H1 (cell line): ENCODE measurements at regions not wholly inside any gene's neighbourhood (a gene's known extent, or its start where the extent isn't known, plus 50 kb on each side); places are given as distances from the start of the nearest gene placed in this dataset.

Experiments
- CTCF ChIA-PET: fragments of 300-600 bp; sonication (Branson Sonifier 250); formaldehyde crosslinking; loops from one replicate; lab custom pipeline; 2021; ENCODE audit not compliant: partially characterized antibody; lab: Charles Lee
- POLR2A ChIA-PET: fragments of 300-600 bp; sonication (Branson Sonifier 250); formaldehyde crosslinking; loops from one replicate; lab custom pipeline; 2021; ENCODE audit warnings: inconsistent platforms; ENCODE audit not compliant: partially characterized antibody; lab: Charles Lee
- DNase-seq, 2 experiments: peaks; one replicate each; pipeline versions ENCODE4 v3.0.0 to v3.0.0-alpha.2; 2010 to 2022; ENCODE audit warnings: low spot score in 2 of 2, low read depth in 1 of 2, mixed read lengths in 1 of 2
- FAIRE-seq: peaks from 2 replicates; lab custom pipeline; 2011; peaks lifted over from hg19 to GRCh38; lab: Jason Lieb, UNC
- H2AFZ ChIP-seq: 2 replicates; pipeline ENCODE4 v1.8.1; 2012; ENCODE audit warnings: low read length, inconsistent platforms
- H2AK5ac ChIP-seq: 2 replicates; pipeline ENCODE4 v1.6.1; 2013; ENCODE audit warnings: low read depth, low read length
- H2BK120ac ChIP-seq: replicated peaks from 2 replicates; pipeline ENCODE3; 2013; ENCODE audit warnings: low read depth, low read length, inconsistent platforms
- H2BK12ac ChIP-seq: 2 replicates; pipeline ENCODE4 v1.6.1; 2013; ENCODE audit warnings: low read depth, low read length
- H2BK15ac ChIP-seq: 2 replicates; pipeline ENCODE4 v1.6.1; 2013; ENCODE audit warnings: low read length
- H2BK20ac ChIP-seq: 2 replicates; pipeline ENCODE4 v1.6.1; 2013; ENCODE audit warnings: low read length
- H2BK5ac ChIP-seq: 2 replicates; pipeline ENCODE4 v1.6.1; 2013; ENCODE audit warnings: low read depth, low read length
- H3K14ac ChIP-seq: 2 replicates; pipeline ENCODE4 v1.6.1; 2013; ENCODE audit warnings: inconsistent platforms; ENCODE audit not compliant: insufficient read length
- H3K18ac ChIP-seq: 2 replicates; pipeline ENCODE4 v1.6.1; 2013; ENCODE audit warnings: low read length; ENCODE audit errors: extremely low read depth
- H3K23ac ChIP-seq: 2 replicates; pipeline ENCODE4 v1.6.1; 2013; ENCODE audit warnings: inconsistent platforms; ENCODE audit not compliant: insufficient read length
- H3K23me2 ChIP-seq: 2 replicates; pipeline ENCODE4 v1.6.1; 2013; ENCODE audit warnings: low read depth, low read length
- H3K27ac ChIP-seq: 2 replicates; pipeline ENCODE4 v1.6.1; 2011; ENCODE audit warnings: low read depth, low read length, inconsistent platforms
- H3K27me3 ChIP-seq, 4 experiments: replicated peaks in 1 of 4; 1 replicate in 1 of 4; 2 replicates in 3 of 4; pipeline versions ENCODE4 v1.6.1 to v1.8.1; 2011 to 2013; ENCODE audit warnings: low read length in 3 of 4, mild to moderate bottlenecking in 3 of 4, inconsistent platforms in 2 of 4, mixed read lengths in 2 of 4, moderate library complexity in 1 of 4; ENCODE audit not compliant: control insufficient read depth in 3 of 4, insufficient read depth in 3 of 4; ENCODE audit errors: extremely low read depth in 1 of 4
- H3K36me3 ChIP-seq, 4 experiments: 2 replicates each; pipeline versions ENCODE4 v1.6.1 to v1.8.1; 2011 to 2013; ENCODE audit warnings: mild to moderate bottlenecking in 4 of 4, low read length in 3 of 4, moderate library complexity in 2 of 4, control low read depth in 1 of 4, inconsistent platforms in 1 of 4; ENCODE audit not compliant: insufficient read depth in 4 of 4, control insufficient read depth in 2 of 4
- H3K4ac ChIP-seq: replicated peaks from 2 replicates; pipeline ENCODE3; 2013; ENCODE audit warnings: low read length, low read depth, mixed read lengths, inconsistent platforms; ENCODE audit not compliant: insufficient read length
- H3K4me1 ChIP-seq, 4 experiments: replicated peaks in 1 of 4; 1 replicate in 1 of 4; 2 replicates in 3 of 4; pipeline versions ENCODE4 v1.6.1 to v1.8.1; 2011 to 2013; ENCODE audit warnings: low read length in 3 of 4, inconsistent platforms in 2 of 4, mixed read lengths in 1 of 4; ENCODE audit not compliant: insufficient read depth in 4 of 4, control insufficient read depth in 3 of 4
- H3K4me2 ChIP-seq, 2 experiments: 2 replicates each; pipeline versions ENCODE4 v1.6.1 to v1.8.1; 2011 to 2013; ENCODE audit warnings: low read depth in 2 of 2, low read length in 2 of 2, control low read depth in 1 of 2, inconsistent platforms in 1 of 2, mild to moderate bottlenecking in 1 of 2; ENCODE audit not compliant: insufficient read depth in 1 of 2
- H3K4me3 ChIP-seq, 4 experiments: fragments of 200-600, 300-600 bp in 1 of 4; sonication (generic), shearing (Covaris generic), sonication (Bioruptor Twin) in 1 of 4; 2 replicates each; pipeline versions ENCODE4 v1.5.1 to v1.8.1; 2011 to 2016; ENCODE audit warnings: low read length in 4 of 4, low read depth in 3 of 4, control low read depth in 2 of 4, inconsistent platforms in 2 of 4, mild to moderate bottlenecking in 2 of 4, mixed read lengths in 1 of 4, moderate library complexity in 1 of 4; ENCODE audit not compliant: insufficient read depth in 2 of 4; ENCODE audit errors: extremely low read depth in 1 of 4
- H3K56ac ChIP-seq: replicated peaks from 2 replicates; pipeline ENCODE3; 2013; ENCODE audit warnings: low read depth, mild to moderate bottlenecking, mixed read lengths, low read length, inconsistent platforms; ENCODE audit not compliant: insufficient read length
- H3K79me1 ChIP-seq: 2 replicates; pipeline ENCODE4 v1.6.1; 2013; ENCODE audit warnings: low read depth, low read length, control low read depth
- H3K79me2 ChIP-seq, 2 experiments: 2 replicates each; pipeline versions ENCODE4 v1.6.1 to v1.8.1; 2012 to 2013; ENCODE audit warnings: low read length in 2 of 2, mild to moderate bottlenecking in 2 of 2, inconsistent platforms in 1 of 2; ENCODE audit not compliant: insufficient read depth in 2 of 2, control insufficient read depth in 1 of 2
- H3K9ac ChIP-seq, 4 experiments: replicated peaks in 1 of 4; 1 replicate in 1 of 4; 2 replicates in 3 of 4; pipeline versions ENCODE4 v1.6.1 to v1.8.1; 2011 to 2013; ENCODE audit warnings: low read depth in 3 of 4, low read length in 3 of 4, control low read depth in 2 of 4, mild to moderate bottlenecking in 2 of 4, moderate library complexity in 2 of 4, inconsistent platforms in 1 of 4; ENCODE audit errors: extremely low read depth in 1 of 4
- H3K9me3 ChIP-seq, 2 experiments: 2 replicates each; pipeline versions ENCODE4 v1.6.1 to v1.8.1; 2012 to 2013; ENCODE audit warnings: mild to moderate bottlenecking in 2 of 2, moderate library complexity in 2 of 2, control low read depth in 1 of 2, inconsistent platforms in 1 of 2, low read depth in 1 of 2, low read length in 1 of 2, mixed read lengths in 1 of 2; ENCODE audit not compliant: insufficient read depth in 2 of 2
- H4K20me1 ChIP-seq, 2 experiments: replicated peaks in 1 of 2; 2 replicates each; pipeline versions ENCODE3 to v1.8.1; 2011 to 2013; ENCODE audit warnings: inconsistent platforms in 2 of 2, low read length in 2 of 2, mild to moderate bottlenecking in 1 of 2; ENCODE audit not compliant: insufficient read depth in 2 of 2, control insufficient read depth in 1 of 2
- H4K5ac ChIP-seq: 2 replicates; pipeline ENCODE4 v1.6.1; 2013; ENCODE audit warnings: low read length, low read depth, mixed read lengths, inconsistent platforms; ENCODE audit not compliant: insufficient read length
- H4K8ac ChIP-seq: 2 replicates; pipeline ENCODE4 v1.8.0; 2013; ENCODE audit warnings: mild to moderate bottlenecking, moderate library complexity, low read length, inconsistent platforms; ENCODE audit not compliant: insufficient read depth; ENCODE audit errors: extremely low read depth
- H4K91ac ChIP-seq: replicated peaks from 2 replicates; pipeline ENCODE3; 2013; ENCODE audit warnings: low read length, mixed read lengths, inconsistent platforms; ENCODE audit not compliant: insufficient read length
- YY1 ChIP-seq: IDR thresholded peaks from 2 replicates; pipeline ENCODE4 v1.6.1; 2011; ENCODE audit warnings: low read depth, mild to moderate bottlenecking, low read length
- WGBS, 2 experiments: shearing (Covaris generic) in 1 of 2; methylation state at CpG; one replicate each; pipeline versions ENCODE4 v1.1.6 to v1.1.7; 2013 to 2015; ENCODE audit warnings: low lambda C conversion rate in 2 of 2, mixed read lengths in 2 of 2, inconsistent platforms in 1 of 2, low coverage in 1 of 2, missing lambda C conversion rate in 1 of 2; ENCODE audit not compliant: insufficient replicate concordance in 2 of 2, insufficient coverage in 1 of 2, insufficient read length in 1 of 2; ENCODE audit errors: extremely low coverage in 1 of 2, missing lambda C conversion rate in 1 of 2; 5-methylcytosine and 5-hydroxymethylcytosine counted together

DNA sequence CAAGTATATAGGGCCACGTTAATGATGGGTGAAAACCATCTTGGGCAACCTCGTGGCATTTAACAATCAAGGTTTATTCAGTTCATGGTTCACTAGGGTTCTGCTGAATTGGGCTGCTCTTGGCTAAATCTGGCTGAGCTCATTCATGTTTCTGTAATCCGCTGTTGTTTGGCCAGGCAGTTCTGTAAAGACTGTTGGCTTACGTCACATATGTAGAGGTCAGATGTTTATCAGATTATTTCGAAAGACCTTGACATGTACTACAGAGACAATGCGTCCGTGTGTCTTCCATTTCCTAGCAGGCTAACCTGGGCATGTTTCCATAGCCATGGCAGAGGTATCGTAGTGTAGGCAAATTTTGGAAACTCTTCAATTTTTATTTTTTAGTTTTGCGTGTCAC lies 190.0 kb upstream of the ZWINT start:
- POLR2A ChIA-PET: no interaction called here
- H3K4ac ChIP-seq: no peak overlapping the region
- H3K27me3 ChIP-seq: no peaks in the 10 kb centered on the region
- H3K79me2 ChIP-seq: no peaks in the 10 kb centered on the region
- H2BK20ac ChIP-seq: no peak overlapping the region
- H4K91ac ChIP-seq: no peak overlapping the region
- H3K4me3 ChIP-seq: no peak overlapping the region
- H3K23ac ChIP-seq: no peak overlapping the region
- H3K4me2 ChIP-seq: no peak overlapping the region
- H2BK5ac ChIP-seq: no peak overlapping the region
- H3K56ac ChIP-seq: no peak overlapping the region
- H4K5ac ChIP-seq: no peak overlapping the region
- FAIRE-seq (no peak), DNase-seq (no peak)
- H3K27ac ChIP-seq: no peak overlapping the region
- H3K79me1 ChIP-seq: no peaks in the 10 kb centered on the region
- H2AK5ac ChIP-seq: no peak overlapping the region
- no peaks in the 10 kb centered on the region for H4K20me1 ChIP-seq
- H3K9ac ChIP-seq: no peak overlapping the region
- no peak overlapping the region for H4K8ac ChIP-seq
- no peak overlapping the region for H3K18ac ChIP-seq
- H2AFZ ChIP-seq: no peak overlapping the region
- H2BK12ac ChIP-seq: no peak overlapping the region
- H3K4me1 ChIP-seq: no peaks in the 10 kb centered on the region
- TF ChIP-seq YY1: no peak
- TF ChIP-seq, all 59 proteins: peak for 0
- Histone ChIP-seq H3K23me2 (no peaks in the 10 kb centered on the region), H3K9me3 (no peaks in the 10 kb centered on the region), H2BK15ac (no peak overlapping the region), H3K36me3 (no peaks in the 10 kb centered on the region), H3K14ac (no peak overlapping the region), H2BK120ac (no peak overlapping the region)
- WGBS, 2 experiments: 92% methylated on average over 8 of the region's 9 CpGs; no CpG with 5 or more reads in 1 of the 2 experiments
- CTCF ChIA-PET: no interaction called here
